ENCODE measurements at regions not wholly inside any gene's neighbourhood (a gene's known extent, or its start where the extent isn't known, plus 50 kb on each side); places are given as distances from the start of the nearest gene placed in this dataset.

- TF ChIP-seq EZH2 (IDR thresholded peaks at IDR 0.05; ENCODE audit: insufficient read depth, poor library complexity, severe bottlenecking) (no peak), EZH2phosphoT487 (IDR thresholded peaks at IDR 0.05; ENCODE audit: insufficient read depth, low read depth) (no peak)
These were observed 85.7 kb upstream of the SHB start for GRCh38 chr9:38154501-38155421.
